ENCODE measurements at regions not wholly inside any gene's neighbourhood (a gene's known extent, or its start where the extent isn't known, plus 50 kb on each side); places are given as distances from the start of the nearest gene placed in this dataset.
"Not testable (repeated sequence)": the region's sequence is repeated elsewhere in the genome, so short reads cannot be mapped to it uniquely, and the experiment has no call there.

DNA sequence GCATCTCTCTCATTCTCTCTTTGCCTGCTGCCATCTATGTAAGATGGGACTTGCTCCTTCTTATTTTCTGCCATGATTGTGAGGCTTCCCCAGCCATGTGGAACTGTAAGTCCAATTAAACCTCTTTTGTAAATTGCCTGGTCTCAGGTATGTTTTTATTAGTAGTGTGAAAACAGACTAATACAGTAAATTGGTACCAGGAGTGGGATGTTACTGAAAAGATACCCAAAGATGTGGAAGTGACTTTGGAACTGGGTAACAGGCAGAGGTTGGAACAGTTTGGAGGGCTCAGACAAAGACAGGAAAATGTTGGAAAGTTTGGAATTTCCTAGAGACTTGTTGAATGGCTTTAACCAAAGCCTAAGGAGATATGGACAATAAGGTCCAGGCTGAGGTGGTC lies 503.1 kb upstream of the SOX9 start:
- not testable (repeated sequence) for DNase-seq

DNA sequence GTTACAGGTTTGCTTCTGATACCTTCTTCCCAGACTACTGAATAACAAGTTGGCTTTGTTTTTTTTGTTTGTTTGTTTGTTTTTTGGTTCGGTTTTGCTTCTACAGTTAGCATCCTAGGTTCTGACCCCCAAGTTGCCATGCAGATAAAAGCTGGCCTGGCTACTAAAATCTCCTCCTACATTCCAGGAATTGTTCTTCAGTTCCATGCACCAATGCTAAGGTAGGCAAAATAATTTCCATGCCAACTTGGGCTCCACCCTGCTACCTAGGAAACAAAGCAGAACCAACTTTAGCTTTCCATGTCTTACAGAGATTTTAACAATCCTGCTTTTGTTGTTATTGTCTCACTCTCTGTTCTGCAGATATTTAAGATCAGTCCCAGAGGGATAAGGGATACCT lies 495.5 kb upstream of the SOX9 start:
- DNase-seq, result no peak

DNA sequence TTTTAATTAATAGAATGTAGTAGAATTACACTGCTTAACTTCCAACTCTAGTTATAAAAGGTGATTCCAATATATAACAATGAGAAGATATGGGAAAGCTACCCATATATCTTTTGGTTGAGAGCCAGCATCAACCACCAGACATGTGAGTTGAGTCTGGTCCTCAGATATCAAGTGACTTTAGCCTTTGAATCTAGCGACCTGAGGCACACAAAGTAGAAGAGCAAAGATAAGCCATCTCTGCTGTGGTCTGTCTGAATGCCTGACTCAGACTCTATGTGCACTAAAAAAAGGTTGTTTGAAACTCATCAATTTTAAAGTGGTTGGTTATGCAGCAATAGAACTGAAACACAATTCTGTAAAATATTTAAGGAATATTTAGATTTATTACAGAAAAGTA lies 492.5 kb upstream of the SOX9 start:
- DNase-seq, result no peak

DNA sequence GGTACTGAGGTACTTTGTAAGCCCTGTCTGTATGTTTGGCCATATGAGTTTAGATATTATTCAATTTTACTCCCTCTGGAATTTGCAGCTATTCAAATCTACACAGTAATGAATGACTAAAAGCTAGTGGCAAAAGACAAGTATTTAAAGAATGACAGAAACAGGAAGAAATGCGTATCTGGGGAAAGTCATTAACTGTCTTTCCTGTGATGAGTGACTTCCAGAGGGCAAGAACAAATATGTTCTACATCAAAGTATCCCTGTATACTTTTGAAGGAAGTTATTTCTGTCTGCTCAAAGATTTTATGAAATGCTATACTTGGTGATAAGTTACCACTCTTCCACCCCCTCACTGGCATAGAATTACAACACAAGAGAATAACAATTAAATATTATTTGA lies 489.3 kb upstream of the SOX9 start:
- no peak for DNase-seq

DNA sequence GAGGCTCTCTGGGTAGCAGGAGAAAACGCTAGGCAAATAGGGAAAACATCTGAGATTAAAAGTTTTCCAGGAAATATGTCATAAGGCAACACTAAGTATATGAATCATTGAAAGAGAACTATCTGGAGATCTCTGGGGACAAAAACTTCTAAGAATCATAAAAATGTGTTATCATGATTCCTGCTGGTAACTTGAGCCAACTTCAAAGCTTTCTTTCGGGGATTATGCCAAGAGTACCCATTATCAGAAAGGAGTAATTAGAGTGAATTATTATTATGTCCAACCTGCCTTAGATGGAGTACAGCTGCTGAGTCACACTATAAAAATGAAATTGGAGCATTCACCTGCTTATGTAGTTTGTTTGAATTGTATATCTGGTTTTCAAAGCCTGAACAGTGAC lies 488.5 kb upstream of the SOX9 start:
- peak; percentile 4 for DNase-seq

DNA sequence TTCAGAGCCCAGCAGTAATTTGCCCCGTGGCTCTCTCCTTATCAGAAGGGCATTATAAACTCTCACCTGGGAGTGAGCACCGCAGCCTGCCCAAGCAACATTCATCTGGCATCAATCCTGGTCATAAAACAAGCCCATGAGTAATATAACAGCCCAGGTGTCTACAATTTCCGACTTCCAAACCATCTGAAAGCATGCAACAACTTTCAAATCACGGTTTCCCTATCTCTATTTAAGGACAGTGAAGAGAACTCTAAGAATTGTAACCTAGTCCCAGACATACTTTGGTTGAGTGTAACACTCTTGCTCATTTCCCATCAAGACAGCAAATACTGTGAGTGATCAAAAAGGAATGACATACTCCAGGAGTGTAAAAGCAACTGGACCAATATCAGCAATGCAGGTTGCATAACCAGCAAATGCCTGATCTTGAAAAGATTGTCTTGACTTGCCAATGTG lies 487.4 kb upstream of the SOX9 start:
- DNase-seq, result no peak

DNA sequence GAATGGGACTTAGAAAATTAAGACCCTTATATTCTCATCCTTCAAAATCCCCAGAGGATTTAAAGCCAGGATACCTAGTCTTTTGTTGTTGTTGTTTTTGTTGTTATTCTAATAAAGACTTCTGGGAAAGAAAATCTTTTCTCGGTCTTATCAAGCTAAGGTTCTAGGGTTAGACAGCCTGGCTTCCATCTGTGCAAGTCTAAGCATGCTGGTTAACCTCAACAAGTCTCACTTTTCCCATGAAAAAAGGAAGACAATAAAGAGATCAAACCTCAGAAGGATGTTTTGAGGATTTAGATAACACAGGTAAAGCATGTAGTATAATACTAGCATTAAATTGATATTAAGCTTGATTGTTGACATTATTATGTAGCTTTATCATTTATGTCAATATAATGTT lies 486.4 kb upstream of the SOX9 start:
- DNase-seq, result peak; percentile 2

DNA sequence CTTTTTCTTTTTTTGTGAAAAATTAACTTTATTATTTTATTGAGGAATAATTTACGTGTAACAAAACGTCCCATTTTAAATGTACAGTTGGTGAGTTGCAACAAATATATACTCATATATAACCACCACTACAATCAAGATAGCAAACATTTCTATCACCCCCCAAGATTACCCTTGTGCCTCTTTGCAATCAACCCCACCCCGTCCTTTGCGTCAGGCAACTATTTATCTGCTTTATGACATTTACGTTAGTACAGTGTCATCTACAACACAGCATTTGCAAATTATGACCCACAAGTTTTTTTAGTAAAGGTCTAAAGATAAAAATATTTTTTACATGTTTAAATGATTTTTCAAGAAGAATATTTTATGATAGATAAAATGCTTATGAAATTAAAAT lies 485.6 kb upstream of the SOX9 start:
- no peak for DNase-seq

DNA sequence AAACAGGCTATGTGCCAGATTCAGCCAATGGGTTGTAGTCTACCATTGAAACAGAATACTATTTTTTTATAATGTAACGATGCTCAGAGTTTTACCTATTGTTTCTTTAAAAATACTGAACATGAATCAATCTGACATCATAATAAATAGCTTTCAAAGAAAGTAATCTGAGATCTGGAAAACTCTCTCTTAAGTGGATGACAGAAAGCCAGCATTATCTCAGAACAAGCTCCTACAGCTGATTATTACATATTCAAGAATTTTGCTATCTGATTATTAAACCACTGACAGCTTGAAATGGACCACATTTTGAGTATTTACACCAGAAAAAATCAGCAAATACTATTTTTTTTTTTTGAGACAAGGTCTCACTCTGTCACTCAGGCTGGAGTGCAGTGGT lies 484.2 kb upstream of the SOX9 start:
- no peak for DNase-seq

DNA sequence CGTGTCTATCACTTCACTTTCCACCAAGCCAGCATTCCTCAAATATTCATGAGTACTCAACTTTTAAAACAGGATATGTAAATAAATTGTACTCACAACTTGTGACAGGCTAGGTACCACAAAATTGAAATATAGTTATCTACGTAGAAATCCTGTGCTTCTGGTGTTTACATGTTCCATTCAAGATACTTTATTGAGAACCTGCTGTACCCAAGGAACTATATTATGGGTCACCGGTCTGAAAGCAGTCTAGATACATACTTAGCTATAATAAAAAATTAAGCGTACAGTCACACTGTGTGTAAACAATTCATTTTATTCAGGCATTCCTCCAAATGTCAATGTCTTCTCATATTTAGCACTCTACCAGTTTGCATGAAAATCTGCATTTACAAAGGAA lies 482.2 kb upstream of the SOX9 start:
- DNase-seq, result no peak

DNA sequence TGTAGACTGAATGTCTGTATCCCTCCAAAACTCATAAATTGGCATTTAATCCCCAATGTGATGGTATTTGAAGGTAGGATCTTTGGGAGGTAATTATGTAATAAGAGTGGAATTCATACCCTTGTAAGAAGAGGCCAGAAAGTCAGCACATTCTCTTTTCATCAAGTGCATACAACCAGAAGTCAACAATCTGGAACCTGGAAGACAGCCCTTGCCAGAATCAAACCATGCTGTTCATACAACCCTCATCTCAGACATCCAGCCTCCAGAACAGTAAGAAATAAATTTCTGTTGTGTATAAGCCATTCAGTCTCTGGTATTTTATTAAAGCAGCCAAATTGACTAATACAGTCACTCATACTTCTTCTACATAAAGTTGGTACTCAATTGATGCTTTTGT lies 481.0 kb upstream of the SOX9 start:
- no peak for DNase-seq

DNA sequence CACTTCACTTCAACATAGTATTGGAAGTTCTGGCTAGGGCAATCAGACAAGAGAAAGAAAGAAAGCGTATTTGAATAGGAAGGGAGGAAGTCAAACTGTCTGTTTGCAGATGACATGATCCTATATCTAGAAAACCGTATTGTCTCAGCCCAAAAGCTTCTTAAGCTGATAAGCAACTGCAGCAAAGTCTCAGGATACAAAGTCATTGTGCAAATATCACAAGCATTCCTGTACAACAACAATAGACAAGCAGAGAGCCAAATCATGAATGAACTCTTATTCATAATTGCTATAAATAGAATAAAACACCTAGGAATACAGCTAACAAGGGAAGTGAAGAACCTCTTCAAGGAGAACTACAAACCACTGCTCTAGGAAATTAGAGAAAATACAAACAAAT lies 473.9 kb upstream of the SOX9 start:
- not testable (repeated sequence) for DNase-seq

DNA sequence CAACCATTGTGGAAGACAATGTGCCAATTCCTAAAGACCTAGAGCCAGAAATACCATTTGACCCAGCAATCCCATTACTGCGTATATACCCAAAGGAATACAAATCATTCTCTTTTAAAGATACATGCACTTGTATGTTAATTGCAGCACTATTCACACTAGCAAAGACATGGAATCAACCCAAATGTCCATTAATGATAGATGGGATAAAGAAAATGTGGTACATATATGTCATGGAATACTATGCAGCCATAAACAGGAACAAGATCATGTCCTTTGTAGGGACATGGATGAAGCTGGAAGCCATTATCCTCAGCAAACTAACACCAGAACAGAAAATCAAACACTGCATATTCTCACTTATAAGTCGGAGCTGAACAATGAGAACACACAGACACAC lies 472.5 kb upstream of the SOX9 start:
- not testable (repeated sequence) for DNase-seq

DNA sequence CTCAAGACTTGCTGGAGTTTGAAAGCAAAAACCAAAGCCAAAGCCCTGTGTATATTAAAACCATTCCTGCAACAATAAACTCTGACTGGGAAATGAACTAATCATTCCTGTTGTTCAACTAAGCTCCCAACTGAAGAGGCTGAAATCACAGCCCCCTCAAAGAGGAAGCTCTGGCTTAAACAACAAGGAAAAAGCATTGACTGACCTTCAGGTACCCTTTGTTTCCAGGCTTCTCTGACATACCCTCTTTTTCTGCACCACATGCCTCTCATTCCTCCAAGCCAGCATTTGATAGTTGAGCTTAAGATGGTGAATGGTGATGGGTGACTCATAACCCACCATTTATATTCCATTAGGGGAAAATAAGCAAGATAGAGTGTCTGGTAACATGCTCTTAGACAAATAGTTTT lies 470.9 kb upstream of the SOX9 start:
- DNase-seq, result no peak

DNA sequence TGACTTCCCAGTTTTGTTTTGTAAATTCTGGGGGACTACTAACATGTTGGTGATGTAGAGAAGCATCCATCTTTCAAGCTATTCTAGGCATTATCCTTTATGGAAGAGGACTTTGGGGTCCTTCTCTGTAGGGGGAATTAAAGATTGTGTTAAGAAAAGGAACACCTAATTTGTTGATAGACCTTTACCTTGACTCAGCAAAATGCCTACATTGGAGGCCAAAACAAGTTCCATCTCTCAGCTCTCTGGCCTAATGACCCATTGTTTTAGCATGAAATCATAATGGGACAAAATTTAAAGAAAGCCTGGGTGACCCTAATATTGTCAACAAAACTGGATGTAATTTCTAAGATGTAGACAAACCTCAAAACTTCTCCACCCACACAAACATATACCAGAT lies 465.3 kb upstream of the SOX9 start:
- DNase-seq, result no peak

DNA sequence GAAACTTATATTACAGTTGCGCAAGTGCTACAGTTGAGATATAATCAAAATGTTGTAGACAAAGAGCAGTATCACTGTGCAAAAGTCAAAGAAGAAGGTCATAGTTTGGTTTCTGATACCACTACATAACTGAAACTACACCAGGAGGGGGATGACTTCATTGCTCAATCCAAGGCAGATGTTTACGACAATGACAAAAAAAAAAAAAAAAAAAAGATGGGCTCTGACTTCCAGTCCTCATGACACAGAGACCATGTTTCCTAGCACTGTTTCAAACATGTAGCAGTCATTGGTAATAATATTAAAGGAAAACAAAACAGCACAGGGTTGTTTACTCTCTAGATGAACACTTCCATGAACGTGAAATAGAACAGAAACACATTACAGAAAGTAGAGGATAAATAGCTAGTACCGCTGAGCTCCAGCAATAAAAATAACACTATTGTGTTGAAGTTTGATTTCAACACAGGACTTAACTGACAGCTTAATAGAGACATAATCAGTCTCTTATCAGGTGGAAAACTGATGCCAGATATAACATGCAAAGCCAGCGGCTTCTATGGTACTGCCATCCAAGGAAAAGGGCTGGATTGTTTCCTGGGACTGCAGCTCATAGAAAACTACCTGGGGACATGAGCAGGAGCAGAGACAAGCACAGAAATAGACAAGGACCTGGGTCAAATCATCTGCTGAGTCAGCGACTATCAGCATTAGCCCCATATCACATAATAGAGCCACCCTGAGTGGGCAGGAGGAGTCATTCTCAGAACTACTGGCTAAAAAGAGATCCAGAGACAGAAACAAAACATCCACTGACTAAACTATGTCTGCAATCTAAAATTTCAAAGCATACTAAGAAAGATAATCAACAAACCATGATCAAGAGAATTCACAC lies 463.6 kb upstream of the SOX9 start:
- no peak for DNase-seq

DNA sequence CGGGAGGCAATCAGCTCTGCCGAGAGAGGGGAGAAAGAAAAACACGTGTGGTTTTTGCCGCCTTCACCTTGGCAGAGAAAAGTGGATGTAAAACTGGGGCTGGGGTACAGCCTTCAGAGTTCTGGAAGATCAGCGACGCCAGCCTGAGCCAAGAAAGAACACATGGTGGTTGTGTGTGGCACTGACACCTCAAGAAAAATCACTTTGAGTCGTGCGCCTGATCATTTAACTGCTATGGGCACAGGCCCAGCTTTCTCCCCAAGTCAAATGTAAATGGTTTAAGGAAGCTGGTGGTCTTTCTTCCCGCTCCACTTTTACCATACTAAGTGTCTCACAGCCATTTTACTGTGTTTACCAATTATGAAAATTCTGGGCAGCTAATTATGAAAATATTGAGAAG lies 461.8 kb upstream of the SOX9 start:
- DNase-seq, result no peak

DNA sequence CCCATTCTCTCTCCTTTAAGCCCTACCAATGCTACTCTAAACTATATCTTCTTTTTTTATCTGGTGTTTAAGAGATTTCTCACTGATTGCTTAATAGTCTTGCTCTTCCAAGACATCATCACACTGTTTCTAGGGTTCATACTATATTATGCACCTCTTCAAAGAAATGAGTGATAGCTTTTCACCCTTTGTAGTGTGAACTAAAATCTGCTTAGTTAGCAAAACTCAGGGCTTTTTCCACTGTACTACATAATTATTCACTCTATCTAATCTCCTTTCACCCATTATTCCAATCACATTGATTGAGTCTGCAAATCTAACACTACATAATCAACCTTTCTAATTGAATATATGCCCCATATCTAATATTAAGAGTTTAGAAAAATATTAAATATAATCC lies 456.0 kb upstream of the SOX9 start:
- no peak for DNase-seq

DNA sequence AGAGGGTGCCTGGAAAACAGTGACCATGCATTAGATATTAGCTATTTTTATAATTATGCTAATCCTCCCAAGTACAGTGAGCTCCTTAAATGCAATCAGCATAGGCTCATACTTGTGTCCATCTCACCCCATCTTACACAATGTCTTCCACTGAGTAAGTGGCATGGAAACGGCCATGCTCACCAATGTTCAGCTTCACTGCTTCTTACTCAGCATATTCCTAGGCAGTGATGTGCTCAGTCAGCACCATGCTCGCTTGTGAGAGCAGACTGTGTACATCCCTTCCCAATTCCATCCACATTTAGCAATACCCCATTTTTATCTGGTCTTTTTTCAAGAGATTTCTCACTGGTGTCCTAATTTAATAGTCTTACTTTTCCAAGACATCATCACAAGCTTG lies 454.8 kb upstream of the SOX9 start:
- DNase-seq, result no peak

DNA sequence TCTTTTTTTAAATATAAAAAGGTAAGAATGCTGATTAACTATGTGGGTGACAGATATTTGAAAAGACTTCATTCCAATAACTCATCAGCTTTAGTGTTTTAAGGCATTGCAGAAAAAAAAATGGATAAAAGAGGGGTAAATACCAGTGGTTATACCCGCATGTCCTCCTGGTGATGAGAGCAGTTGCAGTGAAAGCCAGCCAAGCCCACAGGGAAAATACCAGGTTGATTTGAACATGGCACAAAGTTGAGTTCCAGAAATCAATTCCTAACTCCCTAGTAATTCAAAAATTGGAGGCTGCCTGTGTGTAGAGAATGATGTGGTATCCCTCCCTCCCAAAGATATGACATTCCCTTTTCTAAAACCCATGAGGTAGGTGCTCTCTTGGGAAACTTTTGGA lies 453.2 kb upstream of the SOX9 start:
- no peak for DNase-seq

DNA sequence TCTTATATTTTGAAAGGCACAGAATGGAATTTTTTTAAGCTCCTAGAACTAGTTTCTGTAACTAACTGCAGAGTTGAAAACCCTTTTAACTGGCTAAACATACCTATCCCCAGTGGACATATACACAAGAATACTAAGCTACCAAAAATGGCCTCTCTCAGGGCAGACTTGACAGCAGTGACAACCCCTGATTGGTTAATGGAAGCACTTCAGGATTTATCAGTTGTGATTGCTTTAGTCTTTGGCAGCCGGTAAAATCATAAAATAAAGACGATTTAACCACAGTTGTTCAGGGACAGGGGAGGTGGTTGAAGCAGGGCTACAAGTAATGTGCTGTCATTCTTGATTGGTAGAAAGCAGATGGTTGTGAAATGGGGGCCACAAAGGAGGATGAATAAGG lies 452.0 kb upstream of the SOX9 start:
- no peak for DNase-seq

DNA sequence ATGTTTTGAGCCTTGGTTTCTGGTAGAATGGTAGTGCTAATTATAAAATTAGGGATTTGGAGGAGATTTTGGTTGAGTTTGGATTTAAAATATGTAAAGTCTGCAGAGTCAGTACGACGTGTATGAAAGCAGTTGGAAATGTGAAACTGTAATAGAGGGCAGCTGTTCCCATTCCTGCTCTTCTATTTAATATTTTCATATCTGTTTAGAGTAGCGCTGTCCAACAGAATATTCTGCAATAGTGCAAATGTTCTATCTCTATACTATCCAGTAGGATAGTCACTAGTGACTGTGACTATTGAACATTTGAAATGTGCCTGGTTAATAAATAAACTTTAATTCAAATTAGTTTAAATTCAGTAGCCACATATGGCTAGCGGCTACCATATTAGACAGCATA lies 443.4 kb upstream of the SOX9 start:
- DNase-seq, result no peak

DNA sequence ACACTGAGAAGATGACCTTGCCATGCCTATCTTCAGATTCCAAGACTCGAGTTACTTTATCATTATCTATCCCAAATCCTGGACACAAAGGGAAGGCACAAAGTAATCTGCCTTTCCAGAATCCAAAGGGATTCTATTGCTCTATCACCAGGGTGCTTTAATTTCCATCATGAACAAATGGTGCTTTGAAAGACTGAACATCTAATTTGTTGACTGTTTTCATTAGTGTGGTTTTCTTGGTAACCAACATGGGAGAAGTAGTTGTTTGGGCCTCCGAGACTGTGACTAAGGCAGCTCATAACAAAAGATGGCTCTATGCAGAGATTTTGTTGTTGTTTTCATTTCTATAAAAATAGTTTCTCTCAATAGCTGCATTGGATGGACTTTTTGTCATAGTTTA lies 441.0 kb upstream of the SOX9 start:
- DNase-seq, result no peak

DNA sequence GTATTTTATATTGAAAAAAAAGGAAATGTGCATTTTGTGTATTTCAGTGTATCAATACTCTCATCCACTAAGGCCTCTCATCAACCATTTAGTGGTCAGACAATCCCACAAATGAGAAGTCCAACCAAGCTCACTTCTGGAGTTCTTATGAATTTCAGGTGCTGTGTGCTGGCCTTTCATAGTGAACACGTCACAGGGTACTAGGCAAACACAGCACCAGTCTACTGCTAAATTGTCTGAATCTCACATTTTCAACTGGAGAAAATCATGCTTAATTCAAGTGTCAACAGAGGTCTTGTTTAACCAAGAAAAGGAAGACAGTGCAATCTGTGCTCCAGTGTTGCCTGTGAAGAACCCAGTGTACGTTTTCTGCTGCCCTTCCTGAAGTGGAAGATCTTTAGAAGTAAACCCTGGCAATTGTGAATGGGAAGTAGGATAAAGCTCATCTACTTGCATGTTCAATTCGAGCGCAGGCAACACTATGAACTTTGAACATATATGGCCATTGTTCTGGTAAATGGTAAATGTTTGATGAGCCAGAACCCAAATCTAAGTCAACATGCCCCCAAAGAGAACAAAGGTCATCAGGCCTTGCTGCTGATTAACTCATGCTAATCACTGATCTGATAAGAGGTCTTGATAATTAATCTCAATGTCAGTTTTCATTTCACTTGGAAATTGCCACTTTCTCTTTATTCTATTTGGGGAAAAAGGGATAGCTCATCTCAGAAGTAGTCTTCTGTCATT lies 439.2 kb upstream of the SOX9 start:
- no peak for DNase-seq

DNA sequence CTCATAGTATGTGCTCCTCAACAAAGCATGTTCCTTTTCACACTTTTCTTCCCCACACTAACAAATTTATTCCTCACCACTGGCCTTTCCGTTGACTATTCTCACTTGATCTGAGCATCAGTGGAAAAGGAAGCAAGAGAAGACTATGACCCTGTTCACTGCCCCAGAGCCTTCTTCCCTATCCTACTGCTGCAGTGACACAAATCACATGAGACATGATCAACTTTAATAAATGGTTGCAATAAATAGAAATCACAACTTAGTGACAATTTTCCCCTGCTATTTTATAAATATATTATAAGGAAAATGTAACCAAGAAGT lies 438.7 kb upstream of the SOX9 start:
- DNase-seq, result no peak

Data from NCI-H2171 (cell line).